Subcutaneous abdominal adipose tissue (tissue), 5 donors: ENCODE measurements at regions not wholly inside any gene's neighbourhood (a gene's known extent, or its start where the extent isn't known, plus 50 kb on each side); places are given as distances from the start of the nearest gene placed in this dataset.

ENCODE experiments used
- H3K27ac ChIP-seq: one replicate; pipeline ENCODE4 v1.7.0; 2013; ENCODE audit warnings: low read depth, mild to moderate bottlenecking, inconsistent platforms, low read length, moderate library complexity
- H3K27me3 ChIP-seq, 5 donors: one replicate each; pipeline ENCODE4 v1.7.0; 2013; ENCODE audit warnings: low read length in 5 of 5, inconsistent platforms in 1 of 5; ENCODE audit not compliant: control insufficient read depth in 5 of 5, insufficient read depth in 4 of 5
- H3K36me3 ChIP-seq, 5 donors: one replicate each; pipeline ENCODE4 v1.7.0; 2013; ENCODE audit warnings: low read length in 5 of 5; ENCODE audit not compliant: control insufficient read depth in 5 of 5, insufficient read depth in 5 of 5
- H3K4me1 ChIP-seq, 5 donors: one replicate each; pipeline ENCODE4 v1.7.0; 2013; ENCODE audit warnings: low read length in 5 of 5, mild to moderate bottlenecking in 3 of 5, moderate library complexity in 1 of 5; ENCODE audit not compliant: control insufficient read depth in 5 of 5, insufficient read depth in 5 of 5
- H3K4me3 ChIP-seq, 5 donors: one replicate each; pipeline ENCODE4 v1.7.0; 2013; ENCODE audit warnings: low read length in 5 of 5, low read depth in 1 of 5
- H3K9ac ChIP-seq, 5 donors: one replicate each; pipeline ENCODE4 v1.7.0; 2013; ENCODE audit warnings: low read length in 5 of 5, mild to moderate bottlenecking in 4 of 5, moderate library complexity in 3 of 5
- H3K9me3 ChIP-seq, 5 donors: one replicate each; pipeline ENCODE4 v1.7.0; 2013; ENCODE audit warnings: low read length in 5 of 5; ENCODE audit not compliant: control insufficient read depth in 5 of 5
- donor health status: healthy.
- donor health status: healthy.
- donor health status: healthy.
- donor health status: healthy.
- donor health status: healthy.

DNA sequence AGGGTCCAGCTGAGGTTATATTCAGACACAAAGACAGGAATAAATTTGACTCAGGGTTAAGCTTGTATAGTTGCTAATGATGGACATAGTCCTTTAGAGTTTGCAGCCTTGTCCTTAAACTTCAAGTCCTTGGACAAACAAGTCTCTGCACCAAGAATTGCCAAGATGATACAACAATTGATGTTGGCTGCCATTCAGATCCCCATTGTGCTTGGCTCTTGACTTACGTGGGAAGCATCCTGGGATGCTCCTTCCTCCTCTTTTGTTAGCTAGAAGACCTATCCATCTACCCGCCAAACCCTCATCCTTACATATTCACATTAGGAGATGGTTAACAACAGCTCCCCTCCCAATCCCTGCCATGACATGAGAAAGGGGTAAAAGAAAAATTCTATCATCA is 115.6 kb downstream of the RDH14 start:
- Histone ChIP-seq H3K27ac (peak overlapping the region; percentile 14), H3K4me3 (no peak overlapping the region), H3K36me3 (no peaks in the 10 kb centered on the region), H3K9me3 (no peaks in the 10 kb centered on the region), H3K9ac (no peak overlapping the region), H3K4me1 (peaks cover 0 to 19% (median 8%) of the 10 kb centered on the region in 5 donors), H3K27me3 (peaks cover 0 to 8% (median 3%) of the 10 kb centered on the region in 5 donors)

DNA sequence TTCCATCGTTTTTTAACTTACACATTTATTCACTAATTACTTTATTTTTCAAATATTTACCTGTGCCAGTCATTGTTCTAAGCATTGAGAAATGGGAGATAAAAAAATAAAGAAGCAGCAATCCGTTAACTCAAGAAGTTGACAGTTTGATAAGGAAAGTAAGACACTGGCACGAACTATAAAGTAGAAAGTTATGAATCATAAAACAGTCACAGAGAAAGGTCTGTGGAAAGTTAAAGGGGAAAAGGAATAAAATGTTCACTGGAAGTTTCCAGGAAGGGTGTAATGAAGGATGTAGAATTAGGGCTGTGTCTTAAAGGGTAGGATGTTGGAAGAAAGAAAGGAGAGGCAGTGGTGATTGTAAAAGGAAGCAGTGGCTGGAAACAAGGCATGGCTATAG is 118.9 kb downstream of the RDH14 start:
- peaks cover 0 to 8% (median 4%) of the 10 kb centered on the region in 5 donors for H3K27me3 ChIP-seq
- no peaks in the 10 kb centered on the region for H3K36me3 ChIP-seq
- H3K4me1 ChIP-seq, result peaks cover 2 to 21% (median 10%) of the 10 kb centered on the region in 5 donors
- H3K4me3 ChIP-seq, result no peak overlapping the region
- H3K27ac ChIP-seq, result no peak overlapping the region
- H3K9me3 ChIP-seq, result peaks cover 0 to 2% (median 0%) of the 10 kb centered on the region in 5 donors
- no peak overlapping the region for H3K9ac ChIP-seq

DNA sequence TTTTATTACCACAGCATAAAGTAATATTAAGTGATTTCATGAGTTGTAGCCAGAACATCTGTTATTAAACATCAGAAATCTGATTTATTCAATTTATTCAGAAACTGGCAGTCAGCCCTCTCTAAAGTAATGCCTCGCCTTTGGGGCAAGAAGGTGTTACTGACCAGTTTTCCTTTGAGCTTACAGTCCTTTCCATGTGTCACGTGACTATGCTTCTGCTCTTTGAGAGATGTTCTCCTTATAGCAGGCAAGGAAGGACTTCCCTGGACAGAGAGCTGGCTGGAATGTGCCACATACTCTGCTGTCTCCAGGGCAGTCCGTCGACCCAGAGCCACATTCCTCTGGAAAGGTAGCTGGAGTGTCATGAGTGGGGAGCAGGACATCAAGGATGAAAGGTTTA is 119.7 kb downstream of the RDH14 start:
- no peak overlapping the region for H3K27ac ChIP-seq
- H3K36me3 ChIP-seq, result no peaks in the 10 kb centered on the region
- H3K9me3 ChIP-seq, result peaks cover 0 to 2% (median 0%) of the 10 kb centered on the region in 5 donors
- H3K4me1 ChIP-seq, result peaks cover 1 to 16% (median 5%) of the 10 kb centered on the region in 5 donors
- no peak overlapping the region for H3K9ac ChIP-seq
- peaks cover 0 to 8% (median 4%) of the 10 kb centered on the region in 5 donors for H3K27me3 ChIP-seq
- H3K4me3 ChIP-seq, result no peak overlapping the region

DNA sequence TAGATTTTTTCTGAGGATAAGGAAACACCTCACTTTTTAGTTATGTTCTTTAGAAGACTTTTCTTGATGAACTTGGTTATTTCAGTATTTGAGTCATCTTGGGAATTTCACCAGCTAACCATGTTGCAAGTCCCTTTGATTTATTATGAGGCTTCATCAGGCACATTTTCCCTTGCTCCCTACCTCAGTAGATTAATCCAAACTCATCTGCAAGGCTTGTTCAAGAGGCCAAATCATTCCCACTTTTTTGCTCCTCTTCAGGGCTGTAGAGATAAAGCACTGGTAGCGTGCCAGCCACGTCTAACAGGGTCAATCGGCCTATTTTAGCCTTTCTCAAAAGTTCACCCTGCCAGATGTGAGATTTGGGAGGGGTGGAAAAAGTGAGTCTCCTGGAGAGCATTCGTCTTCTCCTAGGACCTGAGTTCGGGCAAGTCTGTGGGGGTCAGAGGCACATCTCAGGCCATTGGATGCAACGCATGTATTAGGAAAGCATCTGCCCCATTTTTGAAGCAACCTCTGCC is 120.3 kb downstream of the RDH14 start:
- peaks cover 0 to 2% (median 0%) of the 10 kb centered on the region in 5 donors for H3K9me3 ChIP-seq
- H3K9ac ChIP-seq, result no peak overlapping the region
- H3K4me1 ChIP-seq, result peaks cover 0 to 11% (median 5%) of the 10 kb centered on the region in 5 donors
- H3K27me3 ChIP-seq, result peaks cover 0 to 8% (median 4%) of the 10 kb centered on the region in 5 donors
- H3K36me3 ChIP-seq, result no peaks in the 10 kb centered on the region
- no peak overlapping the region for H3K4me3 ChIP-seq
- H3K27ac ChIP-seq, result no peak overlapping the region

DNA sequence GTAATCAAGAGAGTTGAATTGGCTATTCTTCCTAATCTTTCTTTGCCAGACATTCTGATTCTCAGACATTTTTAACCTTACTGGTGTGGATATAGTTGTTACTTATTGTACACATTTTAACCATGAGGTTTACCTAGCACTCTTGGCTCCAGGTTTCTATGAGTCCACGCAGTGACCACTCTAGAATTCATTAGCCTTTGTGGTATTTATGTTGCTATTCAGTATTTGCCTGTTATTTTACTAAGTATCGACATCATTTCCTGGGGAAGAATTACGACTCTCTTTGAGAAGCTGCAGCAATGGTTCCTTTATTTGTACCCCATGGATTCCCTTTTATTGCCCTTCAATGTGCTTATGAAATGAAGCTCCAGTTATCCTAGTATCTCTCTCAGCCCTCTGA is 120.7 kb downstream of the RDH14 start:
- Histone ChIP-seq H3K36me3 (no peaks in the 10 kb centered on the region), H3K27me3 (peaks cover 0 to 8% (median 4%) of the 10 kb centered on the region in 5 donors), H3K9ac (no peak overlapping the region), H3K27ac (no peak overlapping the region), H3K4me1 (peaks cover 0 to 11% (median 5%) of the 10 kb centered on the region in 5 donors), H3K4me3 (no peak overlapping the region), H3K9me3 (peaks cover 0 to 2% (median 0%) of the 10 kb centered on the region in 5 donors)

DNA sequence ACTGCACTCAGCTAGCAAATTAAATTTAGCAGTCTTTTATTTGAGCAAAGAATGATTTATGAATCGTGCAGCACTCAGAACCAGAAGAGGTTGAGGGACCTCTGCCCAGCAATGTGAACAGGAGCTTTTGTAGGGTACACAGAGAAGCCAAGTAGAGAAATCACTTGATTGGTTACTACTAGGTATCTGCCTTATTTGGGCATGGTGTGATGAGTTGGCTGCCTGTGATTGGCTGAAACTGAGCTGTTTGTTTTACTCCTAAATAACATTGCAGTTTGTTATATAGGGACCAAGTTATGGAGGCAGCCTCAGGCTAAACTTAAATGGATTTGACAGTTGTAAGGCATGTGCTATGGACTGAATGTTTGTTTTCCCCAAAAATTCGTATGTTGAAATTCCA is 122.5 kb downstream of the RDH14 start:
- no peak overlapping the region for H3K4me3 ChIP-seq
- H3K36me3 ChIP-seq, result no peaks in the 10 kb centered on the region
- H3K4me1 ChIP-seq, result peaks cover 0 to 14% (median 5%) of the 10 kb centered on the region in 5 donors
- H3K9ac ChIP-seq, result no peak overlapping the region
- peaks cover 0 to 2% (median 0%) of the 10 kb centered on the region in 5 donors for H3K9me3 ChIP-seq
- H3K27me3 ChIP-seq, result peaks cover 0 to 6% (median 3%) of the 10 kb centered on the region in 5 donors
- no peak overlapping the region for H3K27ac ChIP-seq

DNA sequence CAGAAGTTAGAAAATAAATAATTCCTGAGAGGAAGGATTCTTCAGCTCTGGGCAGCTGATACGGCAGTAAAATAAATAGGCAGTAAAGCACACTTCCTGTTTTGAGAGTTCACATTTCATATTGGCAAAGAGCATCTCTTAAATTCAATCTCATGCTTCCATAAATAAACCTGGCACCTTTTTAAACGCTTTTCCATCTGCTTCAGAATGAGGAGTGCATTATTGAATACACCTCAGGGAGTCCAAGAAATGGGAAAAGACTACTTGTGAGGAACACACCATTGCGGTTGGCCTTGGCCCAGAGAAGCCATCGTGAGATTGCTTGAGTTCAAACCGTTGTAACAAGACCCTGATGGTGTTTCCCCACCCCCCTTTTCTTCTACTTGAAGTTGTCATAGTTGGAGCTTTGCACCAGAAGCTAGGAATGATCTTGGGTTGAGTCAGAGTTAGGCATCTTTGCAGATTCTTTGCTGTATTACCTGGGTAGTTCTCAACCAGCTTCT is 123.9 kb downstream of the RDH14 start:
- Histone ChIP-seq H3K4me1 (peaks cover 0 to 14% (median 5%) of the 10 kb centered on the region in 5 donors), H3K27ac (no peak overlapping the region), H3K9ac (no peak overlapping the region), H3K4me3 (no peak overlapping the region), H3K36me3 (no peaks in the 10 kb centered on the region), H3K9me3 (peaks cover 0 to 2% (median 0%) of the 10 kb centered on the region in 5 donors), H3K27me3 (peaks cover 0 to 6% (median 3%) of the 10 kb centered on the region in 5 donors)

DNA sequence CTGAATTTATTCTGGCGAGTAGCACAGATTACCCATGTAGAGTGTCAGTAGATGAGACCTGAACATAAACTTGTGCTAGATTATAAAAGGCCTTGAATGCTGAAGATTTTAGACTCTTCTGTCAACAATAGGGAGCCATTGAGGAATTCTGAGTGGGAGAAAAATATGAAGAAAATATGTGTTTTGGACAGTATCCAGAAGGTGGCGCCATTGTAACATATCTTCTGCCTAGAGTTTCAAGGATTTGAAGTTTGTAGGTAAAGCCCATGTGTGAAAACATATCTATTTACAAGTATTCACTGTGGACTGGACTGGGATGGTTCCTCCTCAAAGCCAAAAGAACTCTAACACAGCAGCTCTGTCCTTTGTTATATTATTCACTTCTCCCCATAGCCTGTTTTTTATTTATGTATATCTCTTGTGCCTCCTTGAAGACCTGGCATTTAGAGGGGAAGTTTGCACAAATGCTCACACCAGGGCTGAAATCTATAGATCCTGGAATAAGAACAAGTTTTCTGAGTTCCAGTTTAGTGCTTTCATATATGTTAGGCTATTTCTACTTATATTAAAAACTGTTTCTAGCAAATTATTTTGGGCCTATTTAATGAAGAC is 124.9 kb downstream of the RDH14 start:
- peaks cover 0 to 14% (median 5%) of the 10 kb centered on the region in 5 donors for H3K4me1 ChIP-seq
- H3K4me3 ChIP-seq, result no peak overlapping the region

DNA sequence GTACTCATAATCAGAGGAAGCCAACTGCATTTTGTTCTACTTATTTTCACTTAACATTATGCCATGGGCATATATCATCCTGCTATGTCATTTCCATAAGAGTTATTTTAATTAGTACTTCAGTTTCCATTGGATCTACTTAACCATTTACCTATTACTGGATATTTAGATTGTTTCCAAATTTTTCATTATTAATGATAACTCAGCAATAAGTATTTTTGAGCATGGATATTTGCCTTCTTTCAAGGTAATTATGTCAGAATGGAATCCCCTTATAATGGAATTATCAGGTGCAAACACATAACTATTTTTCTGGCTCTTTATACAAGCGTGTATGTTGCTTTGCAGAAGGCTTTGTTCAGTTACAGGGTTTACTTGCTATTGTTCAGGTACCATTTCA is 126.6 kb downstream of the RDH14 start:
- Histone ChIP-seq H3K27me3 (peaks cover 0 to 2% (median 0%) of the 10 kb centered on the region in 5 donors), H3K4me3 (no peak overlapping the region), H3K4me1 (peaks cover 0 to 10% (median 5%) of the 10 kb centered on the region in 5 donors), H3K9me3 (peaks cover 0 to 2% (median 0%) of the 10 kb centered on the region in 5 donors), H3K27ac (no peak overlapping the region), H3K9ac (no peak overlapping the region), H3K36me3 (no peaks in the 10 kb centered on the region)

More for the DNA sequence above, 124.9 kb downstream of the RDH14 start:
- Histone ChIP-seq H3K9ac (no peak overlapping the region), H3K27me3 (peaks cover 0 to 3% (median 0%) of the 10 kb centered on the region in 5 donors), H3K36me3 (no peaks in the 10 kb centered on the region), H3K9me3 (peaks cover 0 to 2% (median 0%) of the 10 kb centered on the region in 5 donors), H3K27ac (no peak overlapping the region)

DNA sequence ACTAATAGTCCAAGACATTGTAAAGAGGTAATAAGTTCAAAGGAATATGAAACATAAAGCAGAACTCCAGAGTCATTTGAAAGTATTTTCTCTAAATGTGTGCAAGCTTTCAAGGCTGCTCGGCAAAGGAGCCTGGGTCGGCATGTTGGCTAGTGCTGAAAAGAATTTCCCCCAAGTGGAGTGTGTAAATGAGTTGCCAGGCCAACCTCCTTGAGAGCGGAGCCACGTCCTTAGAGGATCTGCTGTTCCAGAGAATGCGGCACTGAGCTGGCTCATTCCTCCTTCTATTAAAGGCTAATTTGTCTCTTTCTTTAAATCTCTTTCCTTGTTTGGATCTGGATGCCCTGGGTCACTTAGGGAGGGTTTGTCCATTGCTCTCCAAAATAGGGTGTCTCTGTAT is 127.5 kb downstream of the RDH14 start:
- H3K27ac ChIP-seq, result no peak overlapping the region
- no peaks in the 10 kb centered on the region for H3K9me3 ChIP-seq
- H3K9ac ChIP-seq, result no peak overlapping the region
- no peaks in the 10 kb centered on the region for H3K27me3 ChIP-seq
- H3K36me3 ChIP-seq, result no peaks in the 10 kb centered on the region
- H3K4me1 ChIP-seq, result peaks cover 0 to 10% (median 5%) of the 10 kb centered on the region in 5 donors
- H3K4me3 ChIP-seq, result no peak overlapping the region
